NAMALWA (cell line): ENCODE measurements at regions not wholly inside any gene's neighbourhood (a gene's known extent, or its start where the extent isn't known, plus 50 kb on each side); places are given as distances from the start of the nearest gene placed in this dataset.

Source experiments
- DNase-seq: peaks from one replicate; pipeline ENCODE4 v3.0.0-alpha.2; 2015; ENCODE audit warnings: low spot score

DNA sequence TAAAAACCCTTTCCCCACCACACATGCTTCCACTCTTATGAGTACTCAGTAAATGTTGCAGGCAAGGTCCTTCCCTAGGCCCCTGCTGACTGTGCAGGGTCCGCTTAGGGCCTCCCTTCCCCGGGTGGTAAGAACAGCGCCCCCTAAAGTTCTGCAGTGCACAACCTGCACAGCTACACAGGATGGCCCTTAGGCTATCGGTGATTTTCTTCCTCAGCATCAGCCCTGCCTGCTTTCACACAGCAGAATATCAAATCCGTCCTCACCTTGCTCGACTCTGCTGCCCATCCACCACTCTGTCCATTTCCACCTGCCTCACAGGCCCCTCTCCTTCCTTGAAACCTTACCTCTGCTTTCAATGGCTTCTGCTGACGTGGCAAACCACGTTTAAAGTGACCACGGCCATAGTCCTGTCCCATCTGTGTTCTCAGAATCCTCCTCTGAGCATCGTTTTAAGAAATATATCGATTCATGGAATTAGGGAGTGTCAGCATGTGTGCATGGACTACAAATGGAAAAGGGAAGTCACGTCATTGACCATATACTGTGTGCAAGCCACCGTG lies 51.4 kb upstream of the TMEM132E start:
- peak; percentile 16 for DNase-seq

DNA sequence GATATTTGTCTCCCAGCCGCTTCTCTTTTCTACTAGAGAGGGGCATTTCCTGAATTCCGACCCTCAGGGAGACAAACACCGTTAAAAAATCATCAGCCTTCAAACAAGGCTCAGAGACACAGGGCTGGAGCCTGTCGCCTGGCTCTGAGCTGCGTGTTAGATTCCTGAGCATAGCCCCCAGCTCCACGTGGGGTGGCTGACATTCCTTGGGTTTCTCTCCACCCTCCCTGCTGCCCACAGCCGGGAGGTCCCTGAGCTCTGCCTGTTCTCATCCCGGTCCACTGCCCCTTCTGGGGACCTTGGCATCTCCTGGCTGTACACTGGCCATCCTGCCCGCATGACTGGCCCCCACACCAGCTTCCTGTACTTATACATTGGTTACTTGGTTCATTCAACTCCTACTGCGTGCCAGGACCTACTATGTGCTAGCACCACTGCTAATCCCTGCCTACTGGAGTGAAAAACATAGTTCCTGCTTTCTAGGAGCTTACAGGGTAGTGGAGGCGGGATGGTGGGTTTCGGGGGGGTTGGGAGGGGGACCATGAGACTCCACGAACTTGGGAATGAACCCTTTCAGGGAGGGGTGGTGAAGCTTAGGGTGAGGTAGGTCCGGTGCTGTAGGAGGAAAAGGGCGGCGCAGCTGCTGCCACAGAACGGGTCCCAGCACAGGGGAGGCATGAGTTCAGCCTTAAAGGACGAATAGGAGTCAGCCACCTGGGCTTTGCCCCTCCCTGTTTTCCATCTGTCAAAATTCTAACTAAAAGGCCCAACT lies 52.1 kb upstream of the TMEM132E start:
- DNase-seq = no peak

DNA sequence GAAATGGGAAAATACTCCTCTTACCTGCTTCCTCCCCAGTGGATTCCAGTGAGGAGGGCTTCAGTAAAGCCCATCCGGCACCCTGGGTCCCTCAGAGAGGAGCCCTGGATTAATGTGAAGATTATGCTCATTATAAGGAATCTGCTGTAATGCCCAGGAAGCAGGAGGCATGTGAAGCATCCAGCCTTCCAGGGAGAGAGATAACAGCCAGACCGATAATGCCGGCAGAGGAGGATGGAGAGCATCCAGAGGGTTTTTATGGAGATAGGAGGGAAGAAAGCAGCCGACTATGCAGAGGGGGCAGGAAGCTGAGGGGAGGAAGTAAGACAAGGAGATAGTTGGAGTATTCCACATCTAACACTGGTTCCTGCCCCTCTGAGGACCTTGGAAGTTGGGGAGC lies 53.7 kb upstream of the TMEM132E start:
- no peak for DNase-seq

DNA sequence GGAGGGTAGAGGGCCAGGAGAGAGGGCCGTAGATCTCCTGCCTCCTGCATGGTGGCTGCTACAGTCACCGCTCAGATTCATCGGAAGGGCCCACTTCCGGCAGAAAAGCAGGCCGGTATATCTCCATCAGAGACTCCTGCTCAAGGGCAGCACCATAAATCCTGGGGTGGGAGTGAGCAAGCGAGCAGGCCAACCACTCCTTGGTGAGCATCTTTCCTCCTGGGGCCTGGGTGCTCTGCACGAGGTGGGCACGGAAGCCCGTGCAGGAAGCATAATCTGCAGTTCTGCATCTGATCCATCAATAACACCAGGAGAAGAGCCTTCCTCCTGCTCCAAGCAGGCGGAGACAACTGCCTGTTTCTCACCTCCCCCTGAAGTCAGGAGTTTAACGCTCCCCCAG lies 57.4 kb upstream of the TMEM132E start:
- DNase-seq = no peak

DNA sequence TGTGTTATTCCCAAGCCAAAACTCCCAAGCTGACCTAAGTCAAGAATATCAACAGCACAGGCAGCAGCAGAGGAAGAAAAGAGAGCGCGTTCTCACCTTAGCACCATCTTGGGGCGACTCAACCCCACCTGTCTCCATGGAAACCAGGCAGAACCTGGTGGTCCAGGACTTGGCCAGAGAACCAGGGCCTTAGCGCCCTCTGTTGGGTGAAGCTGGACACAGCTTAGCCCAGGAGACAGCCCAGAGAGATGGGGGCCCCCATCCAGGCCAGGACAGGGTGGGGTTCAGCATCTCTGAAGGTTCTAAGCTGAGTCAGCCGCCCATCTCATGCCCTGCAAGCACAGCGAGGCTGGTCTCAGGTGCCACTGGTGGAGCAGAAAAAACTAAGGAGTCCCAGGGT lies 60.1 kb upstream of the TMEM132E start:
- DNase-seq = peak; percentile 56

DNA sequence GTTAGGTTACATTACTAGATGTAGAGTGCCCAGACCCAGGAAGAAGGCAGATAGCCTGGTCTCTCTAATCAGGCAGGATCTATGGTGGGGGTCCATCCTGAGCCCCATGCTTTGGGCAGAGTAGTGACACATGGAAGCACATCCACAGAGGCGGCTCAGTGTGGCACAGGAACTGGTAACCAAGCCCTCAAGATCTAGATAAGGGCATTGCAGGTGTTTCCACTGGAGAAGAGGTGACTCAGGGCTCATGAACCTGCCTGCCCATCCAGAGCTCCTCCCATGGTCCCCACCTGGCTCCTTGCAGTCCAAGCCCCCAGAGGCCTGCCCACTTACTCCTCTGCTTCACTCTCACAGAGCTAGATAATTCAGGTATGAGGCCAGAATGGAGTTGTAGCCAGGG lies 62.0 kb upstream of the TMEM132E start:
- no peak for DNase-seq

DNA sequence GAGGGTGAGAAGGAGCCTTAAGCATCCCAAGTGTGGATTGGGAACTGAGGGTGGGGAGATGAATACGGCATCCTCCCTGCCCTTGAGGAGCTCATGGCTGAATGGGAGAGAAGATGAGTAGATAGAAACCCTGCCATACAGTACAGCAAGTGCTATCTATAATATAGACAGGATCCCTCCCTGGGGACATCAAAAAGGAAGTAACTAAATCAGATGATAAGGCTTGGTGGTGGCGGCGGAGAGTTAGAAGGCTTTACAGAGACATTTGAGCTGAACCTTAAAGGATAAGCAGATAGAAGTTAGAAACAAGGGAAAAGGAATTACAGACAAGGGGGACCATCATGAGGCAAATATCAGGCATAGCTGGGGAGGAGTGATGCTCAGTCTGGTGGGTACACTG lies 67.5 kb upstream of the TMEM132E start:
- DNase-seq = no peak

DNA sequence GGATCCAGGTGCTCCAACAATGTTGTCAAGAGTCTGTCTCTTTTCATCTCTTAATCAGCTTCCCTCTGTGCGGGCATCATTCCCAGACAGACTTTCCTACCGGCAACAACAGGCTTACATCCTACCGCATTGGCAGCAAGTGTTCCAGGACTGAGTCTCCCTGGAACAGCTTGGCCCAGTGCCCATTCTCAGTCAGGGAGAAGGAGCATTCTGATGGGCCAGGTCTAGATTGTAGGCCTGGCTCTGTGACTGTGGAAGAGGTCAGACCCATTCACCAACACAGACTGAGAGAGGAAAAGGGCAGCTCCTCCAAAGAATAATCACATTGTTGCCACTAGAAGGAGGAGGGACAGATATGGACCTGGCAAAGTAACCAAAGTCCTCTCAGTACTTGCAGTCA lies 68.1 kb upstream of the TMEM132E start:
- DNase-seq = no peak

DNA sequence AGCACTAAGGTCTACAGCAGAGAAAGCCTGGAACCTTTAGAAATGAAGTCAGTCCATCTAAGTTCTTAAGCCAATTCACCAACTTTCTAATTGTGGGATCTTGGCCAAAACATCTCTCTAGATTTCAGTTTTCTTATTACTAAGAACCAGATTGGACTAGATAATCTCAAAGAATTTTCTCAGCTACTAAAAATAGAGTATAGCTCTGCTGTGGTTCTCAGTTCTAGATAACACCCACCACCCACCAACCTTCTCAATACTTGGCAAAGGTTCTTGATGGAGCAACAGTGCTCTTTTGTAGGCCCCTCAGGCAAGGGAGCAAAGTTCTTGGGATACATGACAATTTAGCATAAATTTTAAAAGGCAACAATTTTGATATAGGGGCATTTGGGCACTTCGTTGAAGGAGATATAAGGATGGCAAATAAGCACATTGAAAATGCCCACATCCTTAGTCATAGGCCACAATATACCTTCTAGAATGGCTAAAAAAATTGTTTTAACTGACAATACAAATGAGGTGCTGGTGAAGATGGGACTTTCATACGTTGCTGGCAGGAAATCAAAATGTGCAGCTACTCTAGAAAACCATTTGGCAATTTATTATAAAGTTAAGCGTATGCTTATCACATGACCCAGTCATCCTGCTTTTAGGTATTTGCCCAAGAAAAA lies 74.4 kb upstream of the TMEM132E start:
- no peak for DNase-seq

DNA sequence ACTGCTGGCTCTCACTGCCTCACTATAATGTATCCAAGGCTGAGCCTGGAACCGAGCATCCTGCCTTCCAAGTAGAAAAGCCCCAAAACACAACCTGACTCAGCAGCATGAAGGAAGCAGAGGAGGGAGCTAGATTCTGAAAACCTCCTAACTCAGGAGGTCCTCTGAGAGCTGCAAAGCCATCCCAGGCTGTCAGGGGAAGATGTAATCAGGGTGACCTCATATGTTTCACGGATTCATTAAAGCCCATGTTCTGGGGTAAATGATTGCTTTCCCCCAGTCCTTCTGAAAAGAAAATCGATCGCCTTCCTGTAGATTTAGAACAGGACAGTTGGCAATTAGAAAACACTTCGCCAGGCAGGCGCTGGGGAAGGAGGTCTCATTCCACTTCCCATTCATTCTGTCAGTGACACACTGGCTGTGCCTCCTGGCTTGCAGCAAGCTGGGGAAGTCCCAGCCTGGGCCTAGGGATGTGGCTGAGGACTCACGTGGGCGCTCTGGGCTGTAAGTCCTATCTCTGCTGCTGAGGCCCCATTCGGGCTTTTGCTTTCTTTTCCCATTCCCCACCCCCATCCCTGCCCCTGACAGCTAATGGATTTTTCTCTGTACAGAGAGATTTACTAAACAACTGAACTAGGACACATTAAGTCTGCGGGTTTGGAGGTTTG lies 75.7 kb upstream of the TMEM132E start:
- DNase-seq = no peak

DNA sequence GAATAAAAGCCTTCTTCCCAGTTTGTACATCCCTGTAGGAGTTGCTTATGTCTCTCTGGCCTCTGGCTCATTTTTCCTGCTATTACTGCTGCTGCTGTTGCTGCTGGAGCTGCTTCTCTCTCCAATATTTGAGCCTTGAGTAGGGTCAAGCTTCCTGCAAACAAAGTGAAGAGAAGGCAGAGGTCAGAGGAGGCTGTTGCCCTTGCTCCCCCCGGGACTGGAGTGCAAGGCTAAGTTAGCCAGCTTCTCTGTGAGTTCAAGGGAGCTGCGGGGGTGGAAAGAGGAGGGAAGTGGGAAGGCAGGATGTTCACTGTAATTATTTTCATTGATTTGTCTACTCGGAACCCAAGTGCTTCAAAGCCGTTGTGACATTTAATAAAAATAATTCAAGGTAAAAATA lies 77.0 kb upstream of the TMEM132E start:
- DNase-seq = no peak

DNA sequence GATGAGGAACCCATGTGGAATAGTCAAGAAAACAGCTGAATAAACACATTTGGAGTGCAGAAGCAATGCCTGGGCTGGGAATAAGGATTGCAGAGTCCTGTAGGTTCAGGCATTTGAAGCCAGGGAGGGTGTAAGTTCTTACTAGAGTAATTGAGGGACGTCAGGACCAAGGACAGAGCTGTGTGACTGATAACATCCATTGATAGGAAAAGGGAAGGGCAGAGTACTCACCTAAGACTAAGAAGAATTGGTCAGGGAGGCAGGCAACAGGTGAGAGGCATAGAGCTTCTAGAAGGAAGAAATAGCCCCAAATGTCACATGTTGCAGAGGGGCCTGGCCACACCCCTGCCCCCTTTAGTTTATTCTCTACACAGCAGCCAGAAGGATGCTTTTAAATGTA lies 79.8 kb upstream of the TMEM132E start:
- DNase-seq = peak; percentile 12

DNA sequence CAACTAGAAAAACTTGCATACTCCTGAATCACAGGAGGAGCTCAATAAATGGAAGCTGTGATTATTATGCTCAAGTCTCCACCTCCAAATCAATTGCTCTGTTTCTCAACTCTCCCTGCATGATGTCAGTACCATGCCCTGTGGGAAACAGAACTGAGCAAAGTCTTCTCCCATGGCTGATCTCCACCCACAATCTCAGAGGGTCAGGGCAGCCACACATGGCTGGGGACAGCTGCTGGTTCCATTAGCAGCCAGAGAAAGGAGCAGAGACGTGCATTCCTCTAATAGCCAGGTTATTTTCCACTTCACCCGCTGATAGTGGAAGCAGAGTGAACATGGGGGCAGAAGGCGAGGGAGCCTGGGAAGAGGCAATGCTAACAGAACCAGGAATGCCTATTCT lies 85.5 kb upstream of the TMEM132E start:
- no peak for DNase-seq

DNA sequence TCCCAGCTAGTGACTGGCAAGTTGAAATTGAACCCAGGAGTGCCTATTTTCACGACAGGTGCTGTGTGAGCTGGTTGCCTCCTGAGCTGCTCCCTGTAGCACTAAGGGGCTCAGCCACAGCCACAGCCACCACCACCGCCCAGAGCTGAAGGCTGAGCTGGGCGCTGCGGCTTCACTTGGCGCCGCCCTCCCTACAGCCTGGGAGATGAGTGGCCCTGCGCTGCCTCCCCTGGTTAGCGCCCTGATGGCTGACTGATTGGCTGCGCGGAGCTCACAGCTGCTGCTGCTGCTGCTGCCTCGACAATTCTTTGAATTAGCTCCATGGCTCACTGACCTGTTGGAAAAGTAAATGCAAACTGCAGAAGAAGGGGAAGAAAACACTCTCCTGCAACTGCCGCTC lies 91.8 kb upstream of the TMEM132E start:
- no peak for DNase-seq

DNA sequence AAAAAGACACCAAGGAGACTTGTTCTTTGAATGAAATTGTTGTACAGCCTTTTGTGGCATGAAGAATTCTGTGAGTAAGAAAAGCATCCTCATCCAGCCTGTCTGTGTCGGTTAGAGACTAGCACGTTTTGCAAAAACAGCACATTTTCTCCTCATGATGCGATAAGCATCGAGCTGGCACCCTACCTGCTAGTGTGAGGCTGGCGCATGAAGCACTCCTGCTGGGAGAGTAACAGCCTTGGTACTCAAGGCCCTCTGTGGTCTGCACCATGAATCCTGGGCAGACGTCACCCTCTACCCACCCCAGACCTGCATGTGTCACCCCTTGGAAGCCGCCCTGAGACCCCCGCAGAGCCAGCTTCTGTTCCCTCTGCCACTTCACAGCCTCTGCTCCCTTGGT lies 92.6 kb upstream of the TMEM132E start:
- no peak for DNase-seq

DNA sequence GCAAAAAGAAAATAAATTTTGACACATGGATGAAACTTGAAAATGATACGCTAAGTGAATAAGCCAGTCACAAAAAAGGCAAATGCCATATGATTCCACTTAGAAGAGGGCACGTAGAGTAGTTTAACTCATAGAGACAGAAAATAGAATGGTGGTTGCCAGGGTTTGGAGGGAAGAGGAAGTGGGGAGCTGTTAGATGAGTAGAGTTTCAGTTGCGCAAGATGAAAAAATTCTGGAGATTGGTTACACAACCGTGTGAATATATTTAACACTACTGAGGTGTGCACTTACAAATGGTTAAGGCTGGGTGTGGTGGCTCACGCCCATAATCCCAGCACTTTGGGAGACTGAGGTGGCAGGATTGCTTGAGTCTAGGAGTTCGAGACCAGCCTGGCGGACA lies 93.4 kb upstream of the TMEM132E start:
- no peak for DNase-seq

DNA sequence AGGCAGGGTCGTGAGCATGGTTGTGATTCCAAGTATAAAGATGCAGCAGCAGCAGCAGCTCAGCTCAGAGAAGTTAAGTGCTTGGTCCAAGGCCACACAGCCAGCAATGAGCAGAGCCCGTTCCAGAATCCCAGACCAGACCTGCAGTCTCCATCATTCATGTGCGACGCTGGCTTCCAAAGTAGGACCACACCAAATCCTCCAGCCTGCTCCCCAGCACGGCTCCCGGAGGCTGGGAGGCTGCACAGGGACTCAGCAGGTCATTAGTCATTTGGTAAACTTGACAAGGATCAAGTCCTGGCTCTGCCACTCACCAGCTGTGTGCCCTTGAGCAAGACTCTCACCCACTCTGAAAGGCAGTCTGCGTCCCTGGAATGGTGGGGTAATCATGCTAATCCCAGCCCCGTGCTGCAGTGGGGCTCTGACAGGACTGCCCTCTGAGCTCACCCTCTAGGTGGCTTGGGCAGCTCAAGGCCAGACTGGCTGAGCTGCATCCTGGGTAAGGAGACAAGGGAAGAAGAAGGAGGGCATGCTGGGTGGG lies 95.1 kb upstream of the TMEM132E start:
- no peak for DNase-seq

DNA sequence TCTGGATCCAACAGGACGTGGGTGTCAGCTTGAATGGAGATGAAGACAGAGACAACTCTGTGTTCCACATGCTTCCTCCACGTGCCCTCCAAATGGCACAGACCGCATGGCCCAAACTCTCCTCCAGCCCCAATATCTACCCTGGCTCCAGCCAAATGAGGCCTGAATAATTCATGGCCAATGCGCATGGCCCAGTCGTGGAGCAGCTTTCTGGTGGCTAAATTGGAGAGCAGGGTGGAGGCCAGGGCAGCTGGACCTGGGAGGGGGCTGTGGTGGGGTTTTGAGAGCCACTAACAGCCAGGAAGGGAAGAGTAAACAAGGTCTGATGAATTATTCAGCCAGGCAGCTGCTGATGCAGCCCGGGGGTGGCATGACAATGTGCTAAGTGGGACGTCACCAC lies 96.7 kb upstream of the TMEM132E start:
- no peak for DNase-seq

DNA sequence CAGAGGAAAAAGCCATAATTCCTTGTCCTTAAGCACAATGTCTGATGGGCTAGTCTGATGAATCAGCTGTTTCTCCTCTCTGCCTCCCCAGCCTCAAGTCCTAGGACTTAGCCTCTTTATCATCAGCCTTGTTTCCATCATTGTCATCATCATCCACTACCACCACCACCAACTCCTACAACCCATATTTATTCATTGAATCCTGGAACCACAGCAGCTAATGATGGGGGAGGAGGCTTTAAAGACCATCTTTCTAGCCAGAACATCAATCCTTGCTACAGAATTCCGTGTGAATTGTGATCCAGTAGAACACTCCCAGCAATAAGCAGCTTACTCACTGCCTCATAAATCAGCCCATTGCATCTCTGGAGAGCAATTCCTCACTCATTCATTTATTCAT lies 97.6 kb upstream of the TMEM132E start:
- DNase-seq = no peak

DNA sequence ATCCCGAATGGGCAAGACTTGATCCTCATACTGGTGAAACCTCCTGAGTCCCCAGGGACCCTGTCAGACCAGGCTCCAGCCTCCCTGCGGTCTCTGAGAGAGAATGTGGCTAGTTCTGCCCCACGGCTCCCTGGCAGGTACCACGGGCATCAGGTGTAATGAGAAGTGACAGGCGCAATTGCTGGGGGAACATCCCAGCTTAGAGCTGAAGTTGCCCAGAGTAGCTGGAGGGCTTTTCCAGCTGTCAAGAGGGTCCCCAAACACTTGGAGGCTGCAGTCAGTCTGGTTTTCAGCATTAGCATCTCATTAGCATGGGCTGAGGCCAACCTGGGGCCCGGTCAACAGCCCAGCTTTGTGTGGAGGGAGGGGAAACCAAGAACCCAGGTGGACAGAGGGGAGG lies 100.0 kb upstream of the TMEM132E start:
- no peak for DNase-seq

DNA sequence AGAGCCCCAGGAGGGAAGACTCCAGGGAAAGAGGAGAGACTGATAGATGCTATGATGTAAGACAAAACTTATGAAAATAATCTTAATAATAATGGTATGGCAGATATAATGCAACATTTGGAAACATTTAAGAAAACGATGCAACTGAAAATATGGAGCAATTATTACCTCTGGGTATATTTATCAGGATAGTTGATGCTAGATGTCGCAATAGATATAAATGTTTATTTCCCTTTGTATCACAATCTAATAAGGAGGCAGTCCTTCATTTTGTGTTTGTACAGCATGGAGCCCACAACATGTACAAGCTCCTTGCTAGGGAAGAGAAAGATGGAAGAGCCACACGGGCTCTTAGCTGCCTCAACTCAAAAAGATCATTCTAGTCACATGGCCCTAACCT lies 101.1 kb upstream of the TMEM132E start:
- DNase-seq = no peak

DNA sequence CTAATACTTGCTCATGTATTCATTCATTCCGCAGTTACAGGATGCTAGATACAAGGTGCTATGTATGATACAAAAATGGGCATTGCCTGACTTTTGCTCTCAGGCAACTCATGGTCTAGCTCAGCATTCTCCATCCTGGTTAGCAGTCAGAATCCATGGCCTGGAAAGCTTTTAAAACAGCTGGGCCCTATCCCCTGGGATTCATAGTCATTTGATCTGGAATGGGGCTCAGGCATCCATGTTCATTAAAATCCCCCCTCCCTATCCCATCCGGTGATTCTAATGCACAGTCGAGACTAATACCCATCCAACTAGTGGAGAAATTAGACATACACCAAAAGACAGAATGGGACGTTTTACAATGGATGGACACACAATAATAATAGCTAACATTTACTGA lies 104.1 kb upstream of the TMEM132E start:
- DNase-seq = no peak

DNA sequence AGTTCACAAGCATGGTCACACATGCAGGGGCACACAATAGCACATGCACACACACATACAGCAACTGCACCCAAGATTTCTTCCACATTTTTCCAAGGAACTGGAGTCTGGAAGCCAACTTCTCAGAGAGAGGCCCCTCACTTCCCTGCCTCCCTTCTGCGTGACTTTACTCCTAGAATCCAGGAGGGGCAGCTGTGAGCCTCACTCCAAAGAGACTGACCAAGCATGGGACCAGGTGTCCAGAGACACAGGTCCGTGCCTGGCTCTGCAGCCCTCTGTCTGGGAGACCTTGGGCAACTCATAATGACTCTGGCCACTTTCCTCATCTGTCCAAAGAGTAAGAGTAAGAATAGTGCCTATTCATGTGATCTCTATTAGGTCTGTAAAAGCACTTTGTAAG lies 104.7 kb upstream of the TMEM132E start:
- DNase-seq = no peak
